Panc1 (cell line): ENCODE measurements at regions not wholly inside any gene's neighbourhood (a gene's known extent, or its start where the extent isn't known, plus 50 kb on each side); places are given as distances from the start of the nearest gene placed in this dataset.

Experiments
- ATAC-seq: fragments of 200-7000 bp; cut with Tn5 transposase; 2 replicates; pipeline ENCODE4 v1.9.1; 2020; ENCODE audit warnings: mild to moderate bottlenecking, moderate library complexity
- BruUV-seq: library from RNA; stranded (reverse); fragments of 400-500 nt; replicated peaks from 2 replicates; lab custom pipeline; 2021; lab: Mats Ljungman, UMichigan
- CTCF ChIA-PET: fragments of 300-600 bp; sonication (Branson Sonifier 250); formaldehyde crosslinking; loops from one replicate; lab custom pipeline; 2022; ENCODE audit warnings: antibody characterized with exemption; lab: Charles Lee
- POLR2A ChIA-PET: fragments of 300-600 bp; sonication (Branson Sonifier 250); formaldehyde crosslinking; loops from one replicate; lab custom pipeline; 2022; ENCODE audit warnings: antibody characterized with exemption; lab: Charles Lee
- DNase-seq: peaks from one replicate; pipeline ENCODE4 v3.0.0-alpha.2; 2010; ENCODE audit warnings: low read depth, low spot score
- H3K27ac ChIP-seq: 2 replicates; pipeline ENCODE4 v1.5.1; 2011; ENCODE audit warnings: mild to moderate bottlenecking, low read length, inconsistent platforms
- H3K27me3 ChIP-seq: fragments of 200-500 bp; sonication (Bioruptor generic); 2 replicates; pipeline ENCODE4 v1.6.0; 2014; ENCODE audit warnings: low read length, inconsistent platforms; ENCODE audit not compliant: control insufficient read depth, insufficient read depth
- H3K36me3 ChIP-seq: fragments of 200-500 bp; sonication (Bioruptor generic); 2 replicates; pipeline ENCODE4 v1.5.1; 2014; ENCODE audit warnings: inconsistent platforms, mild to moderate bottlenecking, low read length, moderate library complexity; ENCODE audit not compliant: control insufficient read depth, insufficient read depth
- H3K4me1 ChIP-seq: 2 replicates; pipeline ENCODE4 v1.5.1; 2011; ENCODE audit warnings: inconsistent platforms, mild to moderate bottlenecking, low read length, moderate library complexity; ENCODE audit not compliant: control insufficient read depth, insufficient read depth
- H3K4me3 ChIP-seq, 2 experiments: 2 replicates each; pipeline ENCODE4 v1.5.1; 2011 to 2012; ENCODE audit warnings: low read depth in 2 of 2, low read length in 2 of 2, mild to moderate bottlenecking in 2 of 2, inconsistent platforms in 1 of 2, moderate library complexity in 1 of 2
- H3K9me3 ChIP-seq: fragments of 200-500 bp; sonication (Bioruptor generic); 2 replicates; pipeline ENCODE4 v1.5.1; 2014; ENCODE audit warnings: low read depth, mild to moderate bottlenecking, inconsistent platforms, low read length, moderate library complexity; ENCODE audit not compliant: control insufficient read depth, insufficient read depth
- CTCF ChIP-seq: fragments of 450-650 bp; IDR thresholded peaks from 2 replicates; pipeline ENCODE4 v1.5.1; 2017; ENCODE audit warnings: mild to moderate bottlenecking
- POLR2AphosphoS5 ChIP-seq: IDR thresholded peaks from 2 replicates; pipeline ENCODE4 v1.6.1; 2012; ENCODE audit warnings: mild to moderate bottlenecking, low read depth, low read length, moderate library complexity
- REST ChIP-seq, 2 experiments: IDR thresholded peaks; 2 replicates each; pipeline ENCODE4 v1.6.1; 2011 to 2012; ENCODE audit warnings: low read depth in 2 of 2, control low read depth in 1 of 2, low read length in 1 of 2, mild to moderate bottlenecking in 1 of 2, moderate library complexity in 1 of 2; ENCODE audit not compliant: insufficient read depth in 1 of 2
- SIN3A ChIP-seq: IDR thresholded peaks from 2 replicates; pipeline ENCODE4 v1.6.1; 2012; ENCODE audit warnings: low read depth, mild to moderate bottlenecking, low read length, moderate library complexity, borderline replicate concordance; ENCODE audit not compliant: insufficient read depth
- TCF7L2 ChIP-seq: IDR thresholded peaks from 2 replicates; pipeline ENCODE4 v1.6.1; 2011; ENCODE audit warnings: mild to moderate bottlenecking, low read depth, low read length, inconsistent platforms
- in situ Hi-C: cut with HindIII; loops from 2 replicates; pipeline ENCODE4 v1.10.0; 2016; ENCODE audit warnings: low sequenced_read_pairs, low pct_unique_long_range_greater_than_20kb
- intact Hi-C: fragments of 100-400 bp; cut with micrococcal nuclease; formaldehyde crosslinking; loops from one replicate; pipeline ENCODE4 v1.10.0; 2022; ENCODE audit not compliant: unreplicated experiment

- BruUV-seq, result no TSS peak
- Histone ChIP-seq H3K9me3 (no peaks in the 10 kb centered on the region), H3K27ac (no peak overlapping the region), H3K4me1 (no peaks in the 10 kb centered on the region), H3K27me3 (no peaks in the 10 kb centered on the region), H3K36me3 (no peaks in the 10 kb centered on the region), H3K4me3 (no peak overlapping the region)
- intact Hi-C loops, result no loop called here
- POLR2A ChIA-PET, result no interaction called here
- in situ Hi-C loops, result no loop called here
- TF ChIP-seq SIN3A (no peak), CTCF (no peak), TCF7L2 (no peak), REST (IDR thresholded peaks at IDR 0.05; ENCODE audit: insufficient read depth in 1 of 2, low read depth in 2 of 2, low read length in 1 of 2) (no peak), POLR2AphosphoS5 (no peak)
- CTCF ChIA-PET, result no interaction called here
- DNase-seq, result no peak
- ATAC-seq, result no peak
Measured at GRCh38 chr2:220833446-220833845, 738.7 kb downstream of the EPHA4 start.

- H3K36me3 ChIP-seq, result no peaks in the 10 kb centered on the region
- H3K27me3 ChIP-seq, result no peaks in the 10 kb centered on the region
- H3K4me3 ChIP-seq, result no peak overlapping the region
- no TSS peak for BruUV-seq
- POLR2A ChIA-PET, result no interaction called here
- no peaks in the 10 kb centered on the region for H3K9me3 ChIP-seq
- H3K4me1 ChIP-seq, result no peaks in the 10 kb centered on the region
- TF ChIP-seq REST (IDR thresholded peaks at IDR 0.05; ENCODE audit: insufficient read depth in 1 of 2, low read depth in 2 of 2, low read length in 1 of 2) (no peak), SIN3A (no peak), CTCF (no peak), POLR2AphosphoS5 (no peak), TCF7L2 (no peak)
- CTCF ChIA-PET, result no interaction called here
- intact Hi-C loops, result no loop called here
- H3K27ac ChIP-seq, result no peak overlapping the region
- ATAC-seq, result no peak
- in situ Hi-C loops, result no loop called here
- no peak for DNase-seq
Measured at GRCh38 chr2:220835583-220835982, 736.5 kb downstream of the EPHA4 start.
